HG03354 (cell line): ENCODE measurements at regions not wholly inside any gene's neighbourhood (a gene's known extent, or its start where the extent isn't known, plus 50 kb on each side); places are given as distances from the start of the nearest gene placed in this dataset.

Experiments
- ATAC-seq: cut with Tn5 transposase; IDR thresholded peaks from one replicate; pipeline ENCODE4 v1.9.1; 2021; ENCODE audit warnings: mild to moderate bottlenecking; ENCODE audit not compliant: unreplicated experiment, poor library complexity, severe bottlenecking

DNA sequence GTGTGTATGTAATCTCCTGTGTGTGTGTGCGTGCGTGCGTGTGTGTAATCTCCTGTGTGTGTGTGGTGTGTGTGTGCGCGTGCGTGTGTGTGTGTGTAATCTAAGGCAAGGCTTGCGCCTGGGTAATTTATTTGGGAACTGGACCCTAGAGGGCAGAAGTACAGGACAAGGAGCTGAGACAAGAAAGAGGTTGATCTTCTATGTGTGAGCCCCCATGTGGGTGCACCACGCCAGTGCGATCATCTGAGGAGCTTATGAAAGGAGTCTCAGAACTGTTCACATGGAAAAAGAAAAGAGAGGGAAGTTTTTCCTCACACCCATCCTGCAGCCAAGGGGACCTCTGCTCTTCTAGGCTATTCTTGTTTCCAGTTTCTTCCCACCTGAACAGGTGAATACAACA is 220.1 kb upstream of the GGTLC1 start:
- no peak for ATAC-seq

DNA sequence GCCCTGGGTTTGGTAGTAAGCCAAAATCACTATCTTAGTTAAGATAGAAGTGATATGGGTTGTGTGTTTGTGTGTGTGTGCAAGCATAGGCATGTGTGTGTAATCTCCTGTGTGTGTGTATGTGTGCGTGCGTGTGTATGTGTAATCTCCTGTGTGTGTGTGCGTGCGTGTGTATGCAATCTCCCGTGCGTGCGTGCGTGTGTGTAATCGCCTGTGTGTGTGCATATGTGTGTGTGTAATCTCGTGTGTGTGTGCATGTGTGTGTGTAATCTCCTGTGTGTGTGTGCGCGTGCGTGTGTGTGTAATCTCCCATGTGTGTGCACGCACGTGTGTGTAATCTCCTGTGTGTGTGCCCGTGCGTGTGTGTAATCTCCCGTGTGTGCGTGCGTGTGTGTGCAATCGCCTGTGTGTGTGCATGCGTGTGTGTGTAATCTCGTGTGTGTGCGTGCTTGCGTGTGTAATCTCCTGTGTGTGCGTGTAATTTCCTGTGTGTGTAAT is 219.3 kb upstream of the GGTLC1 start:
- no peak for ATAC-seq

DNA sequence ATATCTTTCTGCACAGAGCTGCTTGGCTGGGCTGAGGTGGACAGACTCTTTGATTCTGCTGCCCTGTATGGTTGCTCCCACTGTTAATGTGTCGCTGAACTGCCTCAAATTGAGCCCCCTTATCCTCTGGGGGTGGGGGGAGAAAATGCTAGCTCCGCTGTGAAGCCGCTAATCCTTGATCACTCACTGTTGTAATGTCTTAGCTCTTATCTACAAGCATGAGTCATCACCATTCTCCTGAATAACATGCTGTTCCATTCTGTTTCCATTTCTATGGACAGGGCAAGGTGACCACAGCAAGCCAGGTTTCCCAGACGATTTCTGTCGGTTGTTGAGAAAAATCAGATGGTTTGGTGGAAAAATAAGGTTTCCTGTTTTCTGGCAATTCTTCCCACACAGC is 218.4 kb upstream of the GGTLC1 start:
- no peak for ATAC-seq

DNA sequence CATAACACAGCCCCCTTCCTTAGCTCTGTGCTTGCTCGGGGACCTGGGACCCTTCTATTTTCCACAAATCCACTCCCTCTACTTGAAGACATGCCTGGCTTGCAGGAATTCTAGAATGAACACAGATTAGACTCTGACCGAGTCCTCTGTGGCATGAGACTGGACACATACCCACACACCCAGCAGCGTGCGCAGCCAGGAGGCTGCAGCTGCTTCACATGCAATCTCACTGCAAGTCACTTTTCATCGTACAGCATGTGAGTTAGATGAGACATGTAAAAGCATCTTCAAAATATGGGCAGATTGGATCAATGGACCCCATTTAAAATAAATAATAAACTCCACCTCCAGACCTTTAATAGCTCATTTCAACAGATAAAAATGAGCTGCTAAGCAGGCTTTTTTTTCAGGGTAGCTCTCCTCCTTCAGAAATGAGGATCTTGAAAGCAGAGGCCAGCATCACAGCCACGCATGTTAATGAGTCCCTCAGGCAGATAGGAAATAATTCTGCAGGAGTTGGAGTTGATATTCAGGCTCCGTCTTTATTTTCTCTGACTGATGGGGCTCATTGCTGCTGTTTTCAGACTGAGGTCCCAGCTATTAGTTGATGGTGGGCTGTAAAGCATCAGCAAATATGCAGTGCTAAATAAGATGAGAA is 215.1 kb upstream of the GGTLC1 start:
- no peak for ATAC-seq

DNA sequence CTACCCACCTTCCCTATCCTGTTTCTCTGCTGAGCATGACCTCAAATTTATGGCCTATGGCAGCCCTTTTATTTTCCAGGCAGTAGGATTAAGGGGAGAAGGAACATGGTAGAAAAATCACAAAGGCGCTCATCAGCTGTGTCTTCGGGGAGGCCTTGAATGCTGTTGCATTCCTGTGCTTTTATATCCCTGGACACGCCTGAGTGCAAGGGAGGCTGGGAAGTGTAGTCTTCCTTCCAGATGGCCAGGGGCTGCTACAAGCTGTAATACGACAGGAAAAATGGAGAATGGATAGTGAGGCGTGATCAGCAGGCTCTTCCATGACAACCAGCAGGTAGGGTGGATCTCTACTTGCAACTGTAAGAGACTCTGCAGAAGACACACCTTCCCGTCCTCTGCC is 210.9 kb upstream of the GGTLC1 start:
- ATAC-seq: no peak

DNA sequence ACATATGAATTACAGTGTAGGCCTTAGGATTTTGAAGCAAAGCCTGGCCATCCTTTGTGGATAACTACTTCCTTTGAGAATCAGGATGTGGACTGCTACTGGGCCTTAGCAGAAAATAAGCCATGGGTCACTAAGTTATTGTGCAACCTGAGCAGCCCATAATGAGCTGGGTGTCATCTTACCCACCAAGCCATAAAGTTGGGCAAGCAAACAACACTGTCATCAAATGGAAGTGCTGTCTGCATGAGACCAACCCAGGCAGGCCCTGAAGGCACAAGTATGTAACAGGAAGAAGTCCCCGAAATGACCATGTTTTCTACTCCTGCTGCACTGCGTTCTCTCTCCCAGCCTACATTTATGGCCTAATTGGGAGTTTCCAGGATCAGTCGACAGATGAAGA is 205.6 kb upstream of the GGTLC1 start:
- no peak for ATAC-seq

DNA sequence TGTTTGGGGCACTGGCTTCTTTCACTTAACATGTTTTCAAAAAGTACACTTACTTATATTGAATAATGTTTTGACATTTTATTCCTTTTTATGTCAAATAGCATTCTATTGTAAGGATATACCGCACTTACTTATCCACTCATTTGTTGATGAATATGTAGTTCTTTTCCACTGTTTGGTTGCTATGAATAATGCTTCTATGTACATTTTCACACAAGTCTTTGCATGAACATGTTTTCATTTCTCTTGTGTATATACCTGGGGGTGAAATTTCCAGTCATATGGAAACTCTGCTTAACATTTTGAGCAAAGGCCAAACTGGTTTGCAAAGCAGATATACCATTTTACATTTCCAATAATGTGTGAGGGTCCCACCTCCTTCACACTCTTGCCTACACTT is 202.3 kb upstream of the GGTLC1 start:
- ATAC-seq: no peak

DNA sequence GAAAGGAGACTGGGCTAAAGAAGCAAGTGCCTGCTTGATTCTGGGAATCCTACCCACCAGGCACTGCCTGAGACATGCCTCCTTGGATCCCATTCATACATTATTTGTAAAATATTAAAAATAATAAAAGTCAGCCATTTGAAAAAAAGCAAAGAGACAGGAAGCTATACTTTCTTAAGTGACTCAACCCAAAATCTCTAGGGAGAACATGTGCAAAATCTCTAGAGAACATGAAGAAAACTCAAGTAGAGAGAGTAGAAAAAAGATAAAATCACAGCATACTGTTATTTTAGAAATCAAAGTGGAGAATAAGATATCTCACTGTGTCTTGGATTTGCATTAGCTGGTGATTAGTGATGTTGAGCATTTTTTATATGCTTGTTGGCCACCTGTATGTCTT is 197.2 kb upstream of the GGTLC1 start:
- no peak for ATAC-seq

DNA sequence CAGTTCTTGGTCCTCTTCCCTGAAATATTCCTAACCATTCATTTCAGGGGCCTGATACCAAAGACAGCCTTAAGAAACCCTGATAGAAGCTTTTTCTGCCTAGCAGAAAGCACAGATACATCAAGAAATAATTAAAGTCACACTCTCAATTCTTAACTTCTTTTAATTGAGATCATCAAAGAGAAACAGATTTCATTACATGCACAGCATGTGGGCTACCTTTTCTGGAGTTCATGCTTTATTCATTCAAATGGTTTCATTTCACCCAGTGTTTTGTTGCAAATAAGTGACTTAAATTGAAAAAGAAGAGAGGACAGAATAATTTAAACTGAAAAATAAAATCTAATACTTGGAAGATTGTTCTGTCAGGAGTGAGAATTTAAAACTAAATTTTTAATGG is 192.6 kb upstream of the GGTLC1 start:
- ATAC-seq: no peak

DNA sequence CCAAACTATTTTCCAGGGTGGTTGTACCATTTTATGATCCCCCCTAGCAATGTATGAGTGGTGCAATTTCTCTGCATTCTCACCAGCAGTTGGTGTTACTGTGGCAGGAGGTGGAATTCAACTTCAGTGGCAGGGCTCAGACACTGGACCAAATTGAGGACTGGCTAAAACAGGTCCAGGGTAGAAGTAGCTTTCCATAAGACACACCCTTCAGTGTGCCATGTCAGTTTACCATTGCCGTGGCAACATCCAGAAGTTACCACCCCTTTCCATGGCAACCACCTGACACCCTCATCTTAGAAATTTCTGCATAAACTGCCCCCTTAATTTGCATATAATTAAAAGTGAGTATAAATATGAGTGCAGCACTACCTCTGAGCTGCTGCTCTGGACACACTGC is 180.7 kb upstream of the GGTLC1 start:
- ATAC-seq: no peak

DNA sequence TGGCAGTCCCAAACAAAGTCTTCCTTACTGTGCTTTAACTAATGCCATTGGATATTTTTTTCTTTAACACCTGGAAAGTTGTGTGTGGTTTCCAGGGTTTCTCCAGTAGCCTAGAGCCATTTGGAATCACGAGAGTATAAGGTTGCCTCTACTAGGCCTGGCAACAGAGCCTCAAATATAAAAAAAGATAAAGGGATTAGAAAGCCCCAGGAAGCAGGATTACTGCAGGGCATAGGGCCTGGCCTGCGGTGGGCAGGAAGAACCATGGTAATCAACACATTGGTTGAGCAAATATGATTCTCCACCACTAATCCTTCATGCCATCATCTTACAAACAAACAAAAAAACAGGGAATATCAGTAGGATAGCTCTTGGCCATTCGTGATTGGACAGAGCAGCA is 177.8 kb upstream of the GGTLC1 start:
- ATAC-seq: no peak

DNA sequence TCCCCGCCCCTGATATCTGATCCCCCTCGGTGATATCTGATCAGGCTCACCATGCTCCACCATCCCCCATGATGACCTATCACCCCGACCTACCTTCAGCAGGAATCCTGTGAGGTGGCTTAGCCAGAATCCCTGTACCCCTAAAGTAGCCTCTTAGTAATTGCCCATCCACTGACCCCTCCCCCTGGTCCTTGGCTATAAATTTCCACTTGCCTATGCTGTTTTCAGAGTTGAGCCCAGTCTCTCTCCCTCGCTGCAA is 177.5 kb upstream of the GGTLC1 start:
- ATAC-seq: no peak

DNA sequence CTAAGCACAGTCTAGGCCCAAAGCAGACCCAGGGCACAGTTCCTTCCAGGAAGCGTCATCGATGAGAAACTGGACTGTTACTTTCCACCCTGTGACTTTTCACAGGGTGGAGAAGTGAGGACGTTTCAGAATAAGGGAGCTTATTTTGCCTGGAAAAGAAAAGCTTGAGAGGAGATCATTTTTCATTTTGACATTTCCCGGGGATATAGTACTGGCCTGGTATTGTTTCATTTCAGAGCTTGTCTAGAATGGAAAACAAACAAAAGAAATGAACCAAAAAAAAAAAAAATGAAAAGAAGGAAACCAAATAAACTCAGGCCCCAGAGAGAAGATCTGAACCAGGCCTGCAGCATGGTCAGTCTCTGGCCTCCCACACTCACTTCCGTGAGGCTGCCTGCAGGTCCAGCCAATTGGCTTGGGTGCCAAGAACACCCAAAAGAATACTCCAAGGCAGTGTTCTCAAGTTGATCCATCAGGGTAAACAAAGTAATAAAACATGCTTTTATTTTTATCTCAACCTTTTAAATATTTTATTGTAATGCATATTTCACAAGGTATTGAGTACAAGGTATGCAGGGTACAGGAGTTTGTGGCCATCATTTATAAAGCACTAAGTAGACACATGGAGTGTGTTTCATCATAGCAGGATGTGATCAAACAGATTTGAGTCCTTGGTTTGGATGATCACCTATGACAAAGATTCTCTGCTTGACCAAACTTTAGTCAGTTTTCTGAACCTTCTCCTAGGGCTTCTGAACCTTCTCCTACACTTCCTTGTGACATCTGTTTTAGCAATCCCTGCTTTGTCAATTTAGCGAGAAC is 176.9 kb upstream of the GGTLC1 start:
- ATAC-seq: no peak

DNA sequence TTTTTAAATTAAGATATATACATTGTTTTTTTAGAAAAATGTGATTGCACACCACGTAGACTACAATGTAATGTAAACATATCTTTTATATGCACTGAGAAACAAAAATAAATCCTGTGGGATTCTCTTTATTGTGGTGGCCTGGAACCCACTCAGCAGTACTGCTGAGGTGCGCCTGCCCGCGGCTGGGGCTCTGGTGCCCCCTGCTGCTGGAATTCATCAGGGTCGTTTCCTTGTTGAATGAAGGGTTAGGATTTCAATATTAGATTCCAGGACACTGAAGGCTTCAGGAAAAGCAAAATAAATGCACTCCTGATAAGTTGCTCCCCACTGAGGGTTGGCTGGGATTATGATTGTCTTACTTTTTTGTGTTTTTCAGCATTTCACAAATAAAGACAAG is 175.8 kb upstream of the GGTLC1 start:
- ATAC-seq: no peak

DNA sequence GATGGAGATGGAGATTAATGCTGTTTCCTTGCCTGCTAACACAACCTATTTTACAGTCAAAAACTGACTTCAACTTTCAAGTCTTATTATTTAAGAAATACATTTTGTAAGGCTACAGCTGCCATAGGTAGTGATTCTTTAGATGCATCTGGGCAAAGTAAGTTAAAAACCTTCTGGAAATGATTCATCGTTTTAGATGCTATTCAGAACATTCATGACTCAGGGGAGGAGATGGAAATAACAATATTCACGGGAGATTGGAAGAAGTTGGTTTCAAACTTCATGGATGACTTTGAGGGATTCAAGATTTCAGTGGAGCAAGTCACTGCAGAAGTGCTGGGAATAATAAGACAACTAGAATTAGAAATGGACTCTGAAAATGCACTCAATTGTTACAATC is 174.9 kb upstream of the GGTLC1 start:
- no peak for ATAC-seq

DNA sequence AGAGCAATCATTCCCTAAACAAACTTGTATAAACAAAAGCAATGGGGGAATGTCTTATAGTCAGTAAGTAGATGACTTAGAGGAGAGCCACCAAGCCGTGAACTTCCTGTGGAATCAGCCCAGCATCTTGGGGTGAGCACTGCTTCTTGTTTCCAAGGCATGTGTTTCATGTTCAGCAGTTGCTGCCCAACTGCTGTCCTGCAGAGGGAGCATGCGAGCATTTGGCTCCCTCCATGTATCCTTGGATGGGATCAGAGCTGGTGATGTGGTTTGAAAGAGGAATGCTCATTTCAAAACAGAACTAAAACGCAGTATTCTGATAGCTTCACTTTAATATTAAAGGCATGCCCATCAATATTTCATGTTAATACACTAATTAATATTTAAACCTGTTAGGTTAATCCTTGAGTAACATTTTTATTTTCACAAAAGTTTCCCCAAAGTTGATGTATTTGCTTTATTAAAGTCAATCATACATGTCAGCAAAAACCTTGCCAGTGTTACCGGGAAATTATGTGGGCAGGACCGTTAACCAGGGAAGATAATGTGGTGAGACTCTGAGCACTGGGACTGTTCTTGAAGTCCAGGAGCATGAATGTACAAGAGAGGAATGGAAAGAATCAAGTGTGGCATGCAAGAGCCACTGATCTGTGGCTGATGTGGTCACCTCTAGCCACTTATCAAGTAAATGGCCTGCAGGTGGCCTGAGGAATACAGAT is 172.1 kb upstream of the GGTLC1 start:
- no peak for ATAC-seq

DNA sequence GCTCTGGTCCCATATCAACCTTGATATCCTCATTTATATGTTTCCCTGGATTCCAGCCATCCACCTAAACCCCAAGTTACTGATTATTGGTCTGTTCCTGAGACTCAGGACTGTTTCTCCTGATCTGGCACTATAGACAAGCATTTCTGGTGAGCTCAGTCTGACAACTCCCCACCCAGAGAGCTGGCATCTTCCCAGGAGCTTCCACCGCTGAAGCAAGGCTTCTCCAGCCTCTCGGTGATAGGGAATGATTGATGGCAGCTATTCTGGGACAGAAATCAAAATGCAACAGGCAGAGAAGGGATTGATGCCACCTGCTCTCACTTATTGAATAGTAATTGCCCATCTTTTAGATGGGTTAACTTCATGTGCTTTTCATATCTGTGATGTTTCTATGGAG is 169.7 kb upstream of the GGTLC1 start:
- ATAC-seq: no peak

DNA sequence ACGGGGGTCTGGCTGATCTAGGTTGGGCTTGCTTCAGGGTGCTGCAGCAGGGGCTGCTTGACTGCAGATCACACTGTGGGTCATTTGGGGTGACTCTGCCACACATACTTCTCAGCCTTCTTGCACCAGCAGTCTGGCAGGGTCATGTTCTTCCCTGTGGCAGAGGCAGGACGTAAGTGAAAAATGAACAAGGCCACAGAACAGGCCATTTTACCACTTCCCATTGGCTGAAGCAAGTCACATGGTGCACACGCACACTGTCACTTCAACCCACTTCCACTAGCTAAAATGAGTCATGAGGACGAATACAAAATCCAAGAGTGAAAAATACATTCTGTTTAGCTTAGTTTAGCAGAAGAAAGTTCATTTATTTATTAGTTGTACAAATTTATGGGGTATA is 168.6 kb upstream of the GGTLC1 start:
- no peak for ATAC-seq

DNA sequence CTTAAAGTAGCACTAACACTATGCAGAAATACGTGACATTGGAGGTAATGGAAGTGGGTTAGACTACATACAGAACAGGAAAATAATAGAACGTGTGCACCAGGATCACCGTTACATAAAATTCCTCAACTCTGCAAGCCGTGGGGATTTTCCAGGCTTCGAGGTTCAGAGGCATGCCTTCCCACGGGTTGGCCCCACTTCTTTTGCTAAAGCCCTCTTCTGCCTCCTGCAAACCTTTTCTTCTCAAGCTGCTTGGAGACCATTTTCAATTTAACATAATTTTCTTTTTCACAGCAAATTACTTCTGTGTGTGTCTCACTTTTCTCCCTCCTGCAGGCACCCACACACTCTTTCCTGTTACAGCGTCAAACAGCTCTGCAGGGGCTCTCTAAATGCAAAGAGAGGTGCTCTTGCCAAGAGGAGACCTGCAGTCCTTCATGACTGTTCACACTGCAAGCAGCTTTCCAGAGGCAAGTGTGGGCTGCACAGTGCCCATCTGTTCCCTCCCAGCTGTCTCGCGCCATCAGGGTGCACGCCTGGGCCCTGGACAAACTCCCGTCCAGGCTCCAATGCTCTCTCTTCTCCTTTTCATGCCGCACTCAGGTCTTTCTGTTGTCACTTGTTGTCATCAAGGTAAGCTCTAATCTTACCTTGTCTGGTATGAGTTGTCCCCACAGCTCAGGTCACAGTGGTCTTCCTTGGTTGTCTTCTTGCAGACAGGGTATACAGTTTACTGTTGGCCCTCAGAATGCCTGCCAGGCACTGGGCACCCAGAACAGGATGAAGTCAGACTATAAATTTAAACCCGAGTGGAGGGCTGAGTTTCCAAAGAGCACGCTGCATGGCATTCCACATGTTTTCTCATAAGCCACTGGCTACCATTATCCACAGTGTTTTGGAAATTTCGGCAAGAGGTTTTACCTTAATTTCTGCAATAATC is 164.8 kb upstream of the GGTLC1 start:
- no peak for ATAC-seq
